MM.1S (cell line): ENCODE measurements at regions not wholly inside any gene's neighbourhood (a gene's known extent, or its start where the extent isn't known, plus 50 kb on each side); places are given as distances from the start of the nearest gene placed in this dataset.

Experiments
- DNase-seq: peaks from one replicate; pipeline ENCODE4 v3.0.0-alpha.2; 2015
- H2AFZ ChIP-seq: fragments of 300-600 bp; sonication (generic); 2 replicates; pipeline ENCODE4 v1.6.0; 2016; ENCODE audit warnings: antibody characterized with exemption, low read length
- H3F3A ChIP-seq: fragments of 300-600 bp; sonication (generic); 2 replicates; pipeline ENCODE4 v1.6.1; 2016; ENCODE audit warnings: mild to moderate bottlenecking, antibody characterized with exemption, low read length, moderate library complexity, mixed read lengths; ENCODE audit not compliant: insufficient read depth
- H3K27ac ChIP-seq: fragments of 300-600 bp; sonication (generic); 2 replicates; pipeline ENCODE4 v1.5.1; 2016; ENCODE audit warnings: mild to moderate bottlenecking, low read length
- H3K27me3 ChIP-seq: fragments of 300-600 bp; sonication (generic); replicated peaks from 2 replicates; pipeline ENCODE4 v1.6.0; 2016; ENCODE audit warnings: low read length; ENCODE audit not compliant: insufficient read depth
- H3K36me3 ChIP-seq: fragments of 300-600 bp; sonication (generic); replicated peaks from 2 replicates; pipeline ENCODE4 v1.6.1; 2016; ENCODE audit warnings: mild to moderate bottlenecking, low read length, mixed read lengths; ENCODE audit not compliant: insufficient read depth
- H3K4me1 ChIP-seq: fragments of 300-600 bp; sonication (generic); 2 replicates; pipeline ENCODE4 v1.6.1; 2016; ENCODE audit warnings: low read length, mixed read lengths
- H3K4me2 ChIP-seq: fragments of 300-600 bp; sonication (generic); 2 replicates; pipeline ENCODE4 v1.6.0; 2016; ENCODE audit warnings: low read depth, low read length
- H3K4me3 ChIP-seq: fragments of 300-600 bp; sonication (generic); 2 replicates; pipeline ENCODE4 v1.5.1; 2016; ENCODE audit warnings: low read length, mixed read lengths
- H3K79me2 ChIP-seq: fragments of 300-600 bp; sonication (generic); 2 replicates; pipeline ENCODE4 v1.6.1; 2016; ENCODE audit warnings: mixed run types, low read length, mixed read lengths
- H3K9ac ChIP-seq: fragments of 300-600 bp; sonication (generic); 2 replicates; pipeline ENCODE4 v1.6.1; 2016; ENCODE audit warnings: low read length, mixed read lengths
- H3K9me2 ChIP-seq: fragments of 300-600 bp; sonication (generic); replicated peaks from 2 replicates; pipeline ENCODE4 v1.6.1; 2016; ENCODE audit warnings: mild to moderate bottlenecking, low read length, mixed read lengths; ENCODE audit not compliant: insufficient read depth
- H3K9me3 ChIP-seq: fragments of 300-600 bp; sonication (generic); replicated peaks from 2 replicates; pipeline ENCODE4 v1.6.1; 2016; ENCODE audit warnings: mild to moderate bottlenecking, low read length, mixed read lengths; ENCODE audit not compliant: insufficient read depth
- H4K20me1 ChIP-seq: fragments of 300-600 bp; sonication (generic); 2 replicates; pipeline ENCODE4 v1.6.1; 2016; ENCODE audit warnings: mild to moderate bottlenecking, low read length, moderate library complexity, mixed read lengths; ENCODE audit not compliant: insufficient read depth
- CTCF ChIP-seq: fragments of 300-600 bp; sonication (generic); IDR thresholded peaks from 2 replicates; pipeline ENCODE4 v1.5.1; 2016; ENCODE audit warnings: antibody characterized with exemption, low read length, mixed read lengths
- EZH2 ChIP-seq: fragments of 300-600 bp; sonication (generic); optimal IDR thresholded peaks from 2 replicates; pipeline ENCODE3; 2017; ENCODE audit warnings: low read depth, mild to moderate bottlenecking, antibody characterized with exemption, low read length, mixed read lengths
- EZH2phosphoT487 ChIP-seq: fragments of 300-600 bp; sonication (generic); IDR thresholded peaks from 2 replicates; pipeline ENCODE4 v1.6.1; 2018; ENCODE audit warnings: antibody characterized with exemption, low read length

GRCh38 chr6:20331042-20331441 is 70.6 kb upstream of the E2F3 start:
- Histone ChIP-seq H2AFZ (no peak overlapping the region), H3F3A (no peaks in the 10 kb centered on the region)
- TF ChIP-seq EZH2phosphoT487 (no peak), CTCF (no peak), EZH2 (no peak)

GRCh38 chr6:20331625-20332024 is 70.1 kb upstream of the E2F3 start:
- no peak for DNase-seq
- Histone ChIP-seq H3F3A (no peaks in the 10 kb centered on the region), H3K4me1 (peaks cover 8% of the 10 kb centered on the region), H2AFZ (no peak overlapping the region), H3K9me3 (no peaks in the 10 kb centered on the region), H3K27me3 (no peaks in the 10 kb centered on the region), H3K79me2 (no peaks in the 10 kb centered on the region), H3K4me2 (no peak overlapping the region), H3K9ac (no peak overlapping the region), H4K20me1 (no peaks in the 10 kb centered on the region), H3K4me3 (no peak overlapping the region), H3K36me3 (no peaks in the 10 kb centered on the region), H3K27ac (no peak overlapping the region), H3K9me2 (no peaks in the 10 kb centered on the region)
- no peak for TF ChIP-seq EZH2phosphoT487

More at GRCh38 chr6:20331042-20331441, 70.6 kb upstream of the E2F3 start:
- Histone ChIP-seq H4K20me1 (no peaks in the 10 kb centered on the region), H3K4me2 (no peak overlapping the region), H3K27ac (no peak overlapping the region), H3K36me3 (no peaks in the 10 kb centered on the region), H3K27me3 (no peaks in the 10 kb centered on the region), H3K4me3 (no peak overlapping the region), H3K79me2 (no peaks in the 10 kb centered on the region), H3K9ac (no peak overlapping the region), H3K4me1 (0 out of 2 replicates have a peak, but pooled peaks cover 3% of the 10 kb centered on the region), H3K9me2 (no peaks in the 10 kb centered on the region), H3K9me3 (no peaks in the 10 kb centered on the region)
- DNase-seq, result no peak

GRCh38 chr6:20332441-20333006 is 69.2 kb upstream of the E2F3 start:
- Histone ChIP-seq H2AFZ (no peak overlapping the region), H3K4me2 (no peak overlapping the region), H3K9me3 (no peaks in the 10 kb centered on the region), H3K27me3 (no peaks in the 10 kb centered on the region), H3K36me3 (no peaks in the 10 kb centered on the region), H3K79me2 (no peaks in the 10 kb centered on the region), H3K27ac (no peak overlapping the region), H3K4me3 (no peak overlapping the region), H4K20me1 (no peaks in the 10 kb centered on the region), H3K9me2 (no peaks in the 10 kb centered on the region), H3K4me1 (peaks cover 8% of the 10 kb centered on the region), H3F3A (no peaks in the 10 kb centered on the region), H3K9ac (no peak overlapping the region)
- TF ChIP-seq EZH2phosphoT487, result no peak
- TF ChIP-seq EZH2, result no peak
- TF ChIP-seq CTCF, result no peak
- DNase-seq, result no peak

- H3F3A ChIP-seq, result no peaks in the 10 kb centered on the region
- no peaks in the 10 kb centered on the region for H3K36me3 ChIP-seq
- no peak overlapping the region for H2AFZ ChIP-seq
- no peak overlapping the region for H3K4me3 ChIP-seq
- H3K4me2 ChIP-seq, result no peak overlapping the region
- no peak for DNase-seq
- H3K4me1 ChIP-seq, result peaks cover 8% of the 10 kb centered on the region
- no peak overlapping the region for H3K9ac ChIP-seq
- no peaks in the 10 kb centered on the region for H3K79me2 ChIP-seq
- H3K27me3 ChIP-seq, result no peaks in the 10 kb centered on the region
- H3K27ac ChIP-seq, result no peak overlapping the region
- H3K9me2 ChIP-seq, result no peaks in the 10 kb centered on the region
- H4K20me1 ChIP-seq, result no peaks in the 10 kb centered on the region
- H3K9me3 ChIP-seq, result no peaks in the 10 kb centered on the region
- no peak for TF ChIP-seq CTCF
- no peak for TF ChIP-seq EZH2phosphoT487
- no peak for TF ChIP-seq EZH2
These were observed 67.9 kb upstream of the E2F3 start for GRCh38 chr6:20333721-20334269.
